ENCODE measurements at regions not wholly inside any gene's neighbourhood (a gene's known extent, or its start where the extent isn't known, plus 50 kb on each side); places are given as distances from the start of the nearest gene placed in this dataset.
"Not testable (repeated sequence)": the region's sequence is repeated elsewhere in the genome, so short reads cannot be mapped to it uniquely, and the experiment has no call there.

GRCh38 chr20:56773749-56774148 lies 144.6 kb downstream of the TFAP2C start:
- DNase-seq, result no peak

GRCh38 chr20:56774873-56775272 lies 145.8 kb downstream of the TFAP2C start:
- DNase-seq, result no peak

- no peak for DNase-seq
Measured at GRCh38 chr20:56776345-56776744, 147.2 kb downstream of the TFAP2C start.

GRCh38 chr20:56778765-56779195 lies 149.7 kb downstream of the TFAP2C start:
- no peak for DNase-seq

DNA sequence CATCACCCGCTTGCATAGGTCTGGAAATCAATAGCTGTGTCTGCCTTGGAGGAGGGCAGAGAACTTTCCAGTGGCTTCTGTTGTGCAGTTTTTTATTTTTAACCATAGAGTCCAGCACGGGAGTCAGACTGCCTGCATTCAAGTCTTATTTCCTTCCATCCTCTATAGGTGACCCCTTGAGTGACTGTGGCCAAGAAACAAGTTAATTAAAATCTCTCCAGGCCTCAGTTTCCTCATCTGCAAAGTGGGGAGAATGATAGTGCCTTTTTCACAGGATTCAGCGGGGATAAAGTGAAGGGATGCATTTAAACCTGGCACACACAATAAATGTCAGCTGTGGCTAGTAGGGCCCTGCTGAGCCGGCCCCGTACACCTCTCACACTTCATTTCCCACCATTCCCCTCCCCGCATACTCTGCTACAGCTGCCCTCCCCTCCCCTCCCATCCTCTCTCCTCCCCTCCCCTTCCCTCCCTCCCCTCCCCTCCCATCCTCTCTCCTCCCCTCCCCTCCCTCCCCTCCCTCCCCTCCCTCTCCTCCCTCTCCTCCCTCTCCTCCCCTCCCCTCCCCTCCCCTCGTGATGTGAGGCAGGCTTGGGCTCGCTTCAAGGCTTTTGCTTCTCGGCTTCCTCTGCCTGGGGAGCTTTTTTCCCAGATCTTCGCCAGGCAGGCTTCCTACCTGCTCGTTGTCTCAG lies 150.5 kb downstream of the TFAP2C start:
- no peak for DNase-seq

GRCh38 chr20:56780266-56780665 lies 151.2 kb downstream of the TFAP2C start:
- no peak for DNase-seq

DNA sequence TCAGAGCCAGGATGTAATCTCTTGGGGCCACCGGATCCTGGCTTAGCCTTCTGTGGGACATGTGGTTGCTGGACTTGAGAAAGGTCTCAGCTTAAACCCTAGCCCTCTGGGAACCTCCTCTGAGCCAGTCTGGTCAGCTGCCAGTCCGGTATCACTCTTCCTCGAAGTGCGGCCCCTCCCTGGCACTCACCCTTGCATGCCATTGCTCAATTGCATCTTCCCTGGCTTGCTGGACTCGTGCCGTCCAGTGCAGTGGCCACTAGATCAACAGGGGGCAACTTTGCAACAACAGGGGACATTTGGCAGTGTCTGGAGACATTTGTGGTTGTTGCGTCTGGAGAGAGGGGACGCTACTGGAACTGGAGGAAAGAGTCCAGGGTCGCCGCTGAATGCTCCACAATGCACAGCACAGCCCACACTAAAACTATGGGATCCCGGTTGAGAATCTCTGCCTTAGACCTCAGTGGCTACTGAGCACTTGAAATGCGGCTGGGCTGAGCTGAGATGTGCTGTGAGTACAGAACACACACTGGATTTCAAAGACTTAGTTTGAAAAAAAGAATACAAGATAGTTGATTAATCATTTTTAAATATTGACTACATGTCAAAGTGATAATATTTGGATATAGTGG lies 152.1 kb downstream of the TFAP2C start:
- no peak for DNase-seq

DNA sequence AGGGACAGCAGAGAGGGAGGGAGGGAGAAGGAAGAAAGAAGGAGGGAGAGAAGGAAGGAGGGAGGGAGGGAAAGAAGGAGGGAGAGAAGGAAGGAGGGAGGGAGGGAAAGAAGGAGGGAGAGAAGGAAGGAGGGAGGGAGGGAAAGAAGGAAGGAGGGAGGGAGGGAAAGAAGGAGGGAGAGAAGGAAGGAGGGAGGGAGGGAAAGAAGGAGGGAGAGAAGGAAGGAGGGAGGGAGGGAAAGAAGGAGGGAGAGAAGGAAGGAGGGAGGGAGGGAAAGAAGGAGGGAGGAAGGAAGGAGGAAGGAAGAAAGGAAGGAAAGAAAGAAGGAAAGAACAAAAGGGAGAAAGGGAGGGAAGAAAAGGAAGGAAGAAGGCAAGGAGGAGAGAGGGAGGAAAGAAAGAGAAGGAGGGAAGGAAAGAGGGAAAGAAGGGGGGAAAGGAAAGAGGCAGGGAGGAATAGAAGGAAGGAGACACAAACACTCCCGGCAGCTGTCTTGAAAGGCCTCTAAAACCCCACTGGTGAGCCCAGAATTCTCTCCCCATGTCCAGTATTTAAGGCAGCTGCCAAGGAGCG lies 153.0 kb downstream of the TFAP2C start:
- DNase-seq, result not testable (repeated sequence)

DNA sequence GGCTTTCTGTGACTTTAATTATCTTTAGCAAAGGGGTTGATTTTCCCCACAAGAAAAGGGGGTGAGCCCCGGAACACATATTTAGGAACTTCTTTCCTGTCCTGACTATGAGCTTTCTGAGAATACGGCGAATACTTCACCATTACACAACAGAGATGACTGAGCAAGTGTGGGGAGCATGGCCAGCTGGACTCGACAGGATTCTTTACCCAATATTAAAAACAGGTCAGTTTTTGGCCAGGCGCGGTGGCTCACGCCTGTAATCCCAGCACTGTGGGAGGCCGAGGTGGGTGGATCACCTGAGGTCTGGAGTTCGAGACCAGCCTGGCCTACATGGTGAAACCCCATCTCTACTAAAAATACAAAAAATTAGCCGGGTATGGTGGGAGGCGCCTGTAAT lies 153.7 kb downstream of the TFAP2C start:
- DNase-seq, result not testable (repeated sequence)

- no peak for DNase-seq
Measured at GRCh38 chr20:56783826-56784225, 154.7 kb downstream of the TFAP2C start.

- DNase-seq, result no peak
Measured at GRCh38 chr20:56786503-56786902, 157.4 kb downstream of the TFAP2C start.

GRCh38 chr20:56788041-56788670 lies 159.1 kb downstream of the TFAP2C start:
- no peak for DNase-seq

DNA sequence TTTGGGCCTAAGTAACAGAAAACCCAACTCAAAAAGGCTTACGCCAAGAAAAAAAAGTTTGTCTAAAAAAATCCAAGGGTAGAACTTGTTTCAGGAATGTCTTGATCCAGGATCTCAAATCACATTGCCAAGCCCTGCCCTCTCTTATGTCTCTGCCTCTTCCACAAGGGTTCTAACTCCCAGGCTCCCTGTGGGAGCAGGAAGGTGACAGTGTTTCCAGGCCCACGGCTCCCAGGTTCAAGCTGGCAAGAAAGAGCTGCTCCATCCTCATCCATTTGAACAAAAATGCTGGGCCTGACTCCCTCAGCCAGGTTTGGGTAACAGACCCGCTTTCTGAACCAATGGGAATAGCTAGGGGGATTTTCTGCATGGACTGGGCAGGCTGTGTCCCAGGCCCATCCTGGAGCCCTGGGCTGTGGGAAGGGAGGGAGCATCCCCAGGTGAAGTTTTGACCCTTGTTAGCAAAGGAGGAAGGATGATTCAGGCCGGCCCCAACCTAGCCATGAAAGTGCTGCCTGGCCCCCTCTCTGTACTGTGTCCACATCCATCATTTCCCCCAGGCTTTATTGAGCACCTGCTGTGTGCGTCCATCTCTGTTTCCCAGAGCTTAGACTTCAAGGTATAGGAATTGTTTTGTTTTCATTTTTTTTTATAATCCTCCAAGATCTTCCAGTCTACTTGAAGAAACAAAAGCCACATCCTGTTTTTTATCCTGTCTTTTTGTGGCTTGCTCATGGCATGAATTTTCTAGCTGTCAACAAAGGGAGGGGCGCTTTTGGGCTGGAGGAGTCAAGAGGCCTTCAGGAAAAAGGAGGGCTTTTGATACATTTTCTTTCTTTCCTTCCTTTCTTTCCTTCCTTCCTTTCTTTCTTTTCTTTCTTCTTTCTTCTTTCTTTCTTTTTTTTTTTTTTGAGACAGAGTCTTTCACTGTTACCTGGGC lies 159.8 kb downstream of the TFAP2C start:
- no peak for DNase-seq

DNA sequence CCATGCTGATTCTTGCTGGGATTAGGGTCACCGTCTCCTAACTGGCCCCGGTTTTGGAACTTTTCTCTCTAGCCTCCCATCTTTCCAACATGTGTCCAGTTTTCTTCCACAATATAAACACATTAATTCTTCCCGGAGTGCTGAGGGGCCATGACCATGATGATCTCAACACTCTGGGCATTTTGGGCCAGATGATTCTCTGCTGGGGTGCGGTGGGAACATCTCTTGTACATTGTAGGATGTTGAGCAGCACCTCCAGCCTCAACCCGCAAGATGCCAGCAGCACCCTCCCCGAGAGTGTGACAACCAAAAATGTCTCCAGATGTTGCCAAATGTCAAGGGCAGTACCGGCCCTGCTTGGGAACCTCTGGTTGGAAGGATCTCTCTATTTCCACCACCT lies 164.8 kb downstream of the TFAP2C start:
- DNase-seq, result no peak

DNA sequence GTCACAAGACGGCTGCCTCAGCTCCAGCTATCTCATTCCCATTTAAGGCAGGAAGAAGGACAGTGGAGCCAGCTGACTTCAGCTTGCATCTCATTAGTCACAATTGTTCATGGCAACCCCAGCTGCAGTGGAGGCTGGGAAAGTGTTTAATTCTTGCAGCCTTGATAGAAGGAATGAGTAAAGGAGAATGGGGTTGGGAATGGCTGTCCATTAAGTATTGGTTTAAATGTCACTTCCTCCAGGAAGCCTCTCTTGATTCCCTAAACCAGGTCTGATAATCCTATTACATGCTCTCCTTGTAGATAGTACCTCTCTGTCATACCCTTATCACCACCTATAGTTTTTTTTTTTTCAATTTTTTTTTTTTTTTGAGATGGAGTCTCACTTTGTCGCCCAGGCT lies 166.4 kb downstream of the TFAP2C start:
- no peak for DNase-seq

DNA sequence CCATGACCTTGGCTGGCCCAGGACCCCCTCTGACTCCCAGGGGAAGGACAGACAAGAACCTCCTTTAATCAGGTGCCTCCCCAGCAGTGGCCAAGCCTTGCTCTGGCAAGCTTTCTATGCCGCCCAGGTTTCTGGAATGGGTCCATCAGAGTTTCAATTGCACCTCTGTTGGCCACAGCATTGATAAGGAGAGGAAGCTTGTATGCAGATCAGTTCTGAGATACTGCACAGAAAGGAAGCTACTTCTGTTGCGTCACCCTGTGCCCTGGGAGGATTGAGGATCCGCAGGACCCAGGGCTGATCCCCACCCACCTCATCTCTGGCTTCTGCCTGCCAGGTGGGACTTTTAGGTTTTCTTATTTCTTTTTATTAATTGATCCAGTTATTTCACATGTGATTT lies 167.2 kb downstream of the TFAP2C start:
- DNase-seq, result no peak

- no peak for DNase-seq
Measured at GRCh38 chr20:56797023-56797422, 167.9 kb downstream of the TFAP2C start.

- DNase-seq, result no peak
Measured at GRCh38 chr20:56798634-56799033, 169.5 kb downstream of the TFAP2C start.

- DNase-seq, result no peak
Measured at GRCh38 chr20:56799187-56799586, 170.1 kb downstream of the TFAP2C start.

- no peak for DNase-seq
Measured at GRCh38 chr20:56800088-56800487, 171.0 kb downstream of the TFAP2C start.

- no peak for DNase-seq
Measured at GRCh38 chr20:56801971-56802755, 173.1 kb downstream of the TFAP2C start.

DNA sequence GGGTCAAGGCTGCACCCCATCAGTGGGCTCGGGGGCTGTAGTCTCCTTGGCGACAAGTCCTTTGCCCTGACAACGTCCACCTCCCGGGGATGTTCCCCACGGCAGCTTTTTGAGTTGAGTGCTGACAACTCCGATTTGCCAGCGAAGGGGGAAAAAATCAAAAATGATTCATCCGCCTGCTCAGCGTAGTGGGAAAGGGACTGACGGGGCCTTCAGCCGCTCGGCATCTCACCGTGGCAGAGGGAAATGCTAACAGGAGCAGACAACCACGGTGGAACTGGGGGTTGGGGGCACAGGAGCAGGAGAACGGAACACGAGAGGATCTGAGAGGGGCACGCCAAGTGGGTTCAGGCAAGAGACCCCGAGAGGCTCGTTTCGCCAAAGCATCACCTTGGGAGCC lies 173.7 kb downstream of the TFAP2C start:
- no peak for DNase-seq
